ENCODE measurements at regions not wholly inside any gene's neighbourhood (a gene's known extent, or its start where the extent isn't known, plus 50 kb on each side); places are given as distances from the start of the nearest gene placed in this dataset.
A peak's percentile ranks its signal among the peaks of the same experiment; 100 is the strongest.
"Not testable (repeated sequence)": the region's sequence is repeated elsewhere in the genome, so short reads cannot be mapped to it uniquely, and the experiment has no call there.

GRCh38 chr6:150491131-150491810 lies 108.4 kb upstream of the PLEKHG1 start:
- peaks cover 6% of the 10 kb centered on the region for H3K4me1 Mint-ChIP-seq (ENCODE audit: low read depth)
- no peak overlapping the region for H3K4me3 Mint-ChIP-seq
- H3K27ac Mint-ChIP-seq, result peak overlapping the region; percentile 59

DNA sequence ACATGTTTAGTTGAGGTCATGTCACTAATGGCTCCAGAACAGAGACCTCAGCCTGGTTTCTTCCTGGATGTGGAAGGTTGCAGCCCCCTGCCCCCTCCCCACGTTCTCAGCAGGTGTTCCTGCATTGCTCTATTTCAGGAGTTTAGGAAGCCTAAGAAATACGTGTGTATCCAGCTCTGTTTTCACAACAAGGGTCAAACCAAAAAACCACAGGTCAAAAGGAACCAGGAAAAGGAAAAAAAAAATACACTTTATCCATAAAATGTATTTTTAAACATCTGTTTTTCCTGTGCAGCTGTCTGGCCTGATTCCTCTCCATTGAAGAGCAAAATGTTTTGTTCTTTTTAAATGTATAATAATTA lies 107.9 kb upstream of the PLEKHG1 start:
- peaks cover 6% of the 10 kb centered on the region for H3K4me1 Mint-ChIP-seq (ENCODE audit: low read depth)
- no peak overlapping the region for H3K4me3 Mint-ChIP-seq
- no peaks in the 10 kb centered on the region for H3K27me3 Mint-ChIP-seq (ENCODE audit: low read depth)
- no peaks in the 10 kb centered on the region for H3K36me3 Mint-ChIP-seq (ENCODE audit: low read depth)
- H3K9me3 Mint-ChIP-seq, result peaks cover 4% of the 10 kb centered on the region
- H3K27ac Mint-ChIP-seq, result no peak overlapping the region

More at GRCh38 chr6:150491131-150491810, 108.4 kb upstream of the PLEKHG1 start:
- Mint-ChIP-seq H3K36me3 (ENCODE audit: low read depth) (no peaks in the 10 kb centered on the region), H3K27me3 (ENCODE audit: low read depth) (no peaks in the 10 kb centered on the region), H3K9me3 (peaks cover 4% of the 10 kb centered on the region)

DNA sequence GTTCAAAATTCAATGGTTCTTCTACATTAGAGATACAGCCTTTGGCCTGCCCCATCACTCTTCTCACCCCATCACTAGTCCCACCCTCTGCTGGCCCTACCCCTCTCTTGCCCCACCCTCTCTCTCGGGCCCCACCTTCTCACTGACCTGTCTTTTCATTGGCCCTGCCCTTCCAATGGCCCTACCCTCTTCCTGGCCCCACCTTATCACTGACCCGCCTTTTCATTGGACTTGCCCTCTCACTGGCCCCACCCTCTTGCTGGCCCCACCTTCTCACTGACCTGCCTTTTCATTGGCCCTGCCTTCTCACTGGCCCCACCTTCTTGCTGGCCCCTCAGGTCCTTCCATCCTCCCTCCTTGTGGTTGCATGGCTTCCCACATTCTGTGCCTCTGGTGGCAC lies 107.2 kb upstream of the PLEKHG1 start:
- Mint-ChIP-seq H3K9me3 (peaks cover 4% of the 10 kb centered on the region), H3K36me3 (ENCODE audit: low read depth) (no peaks in the 10 kb centered on the region), H3K27ac (no peak overlapping the region), H3K27me3 (ENCODE audit: low read depth) (peaks cover 4% of the 10 kb centered on the region), H3K4me3 (no peak overlapping the region), H3K4me1 (ENCODE audit: low read depth) (peaks cover 6% of the 10 kb centered on the region)

DNA sequence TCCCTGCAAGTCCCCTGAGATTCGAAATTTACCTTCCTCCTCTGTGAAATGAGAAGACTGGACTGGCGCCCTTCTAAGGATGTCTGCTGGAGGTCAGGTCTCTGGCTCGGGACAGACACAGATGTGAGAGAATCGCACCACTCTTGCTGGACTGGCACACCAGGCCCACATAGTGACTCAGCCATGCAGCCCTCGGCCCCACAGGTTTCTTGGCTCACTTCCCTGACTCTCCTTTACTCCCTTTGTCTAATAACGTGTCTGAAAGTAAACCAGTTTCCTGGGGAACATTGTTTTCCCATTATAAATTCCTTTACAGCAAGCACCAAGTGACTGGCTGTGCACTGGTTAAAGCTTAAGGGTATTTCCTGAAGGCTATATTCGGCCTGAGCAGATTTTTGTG lies 106.7 kb upstream of the PLEKHG1 start:
- H3K4me1 Mint-ChIP-seq (ENCODE audit: low read depth), result peaks cover 6% of the 10 kb centered on the region
- H3K9me3 Mint-ChIP-seq, result peaks cover 4% of the 10 kb centered on the region
- H3K4me3 Mint-ChIP-seq, result no peak overlapping the region
- H3K27me3 Mint-ChIP-seq (ENCODE audit: low read depth), result peaks cover 4% of the 10 kb centered on the region
- no peak overlapping the region for H3K27ac Mint-ChIP-seq
- no peaks in the 10 kb centered on the region for H3K36me3 Mint-ChIP-seq (ENCODE audit: low read depth)

DNA sequence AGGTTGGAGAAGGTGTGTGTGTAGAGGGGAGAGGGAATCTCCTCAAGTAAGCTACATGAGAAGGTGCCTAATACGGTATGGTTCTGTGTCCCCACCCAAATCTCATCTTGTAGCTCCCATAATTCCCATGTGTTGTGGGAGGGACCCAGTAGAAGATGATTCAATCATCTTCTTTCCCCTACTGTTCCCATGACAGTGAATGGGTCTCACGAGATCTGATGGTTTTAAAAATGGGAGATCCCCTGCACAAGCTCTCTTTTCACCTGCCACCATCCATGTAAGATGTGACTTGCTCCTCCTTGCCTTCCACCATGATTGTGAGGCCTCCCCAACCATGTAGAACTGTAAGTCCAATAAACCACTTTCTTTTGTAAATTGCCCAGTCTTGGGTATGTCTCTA lies 106.1 kb upstream of the PLEKHG1 start:
- not testable (repeated sequence) for H3K4me3 Mint-ChIP-seq; H3K27me3 Mint-ChIP-seq (ENCODE audit: low read depth); H3K4me1 Mint-ChIP-seq (ENCODE audit: low read depth); H3K36me3 Mint-ChIP-seq (ENCODE audit: low read depth); H3K27ac Mint-ChIP-seq; H3K9me3 Mint-ChIP-seq

DNA sequence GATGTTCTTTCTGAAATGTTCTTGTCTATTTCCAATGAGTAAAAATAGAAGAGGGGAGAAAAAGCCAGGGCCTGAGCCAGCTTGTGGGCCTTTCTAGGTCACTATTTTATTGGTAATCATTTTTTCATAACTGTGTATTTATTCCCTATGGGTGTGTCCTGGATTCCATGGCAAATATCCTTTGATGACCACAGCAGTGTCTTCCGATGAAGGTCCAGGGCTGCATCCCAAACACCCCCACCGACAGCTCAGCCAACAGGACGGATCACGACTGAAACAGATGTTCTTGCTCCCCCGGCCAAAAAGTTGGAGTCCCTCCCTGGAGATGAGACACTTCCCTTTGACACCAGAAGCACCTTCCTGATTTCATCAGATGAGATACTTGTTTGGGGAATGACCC lies 105.4 kb upstream of the PLEKHG1 start:
- H3K36me3 Mint-ChIP-seq (ENCODE audit: low read depth), result no peaks in the 10 kb centered on the region
- H3K27ac Mint-ChIP-seq, result no peak overlapping the region
- H3K4me3 Mint-ChIP-seq, result no peak overlapping the region
- peaks cover 9% of the 10 kb centered on the region for H3K27me3 Mint-ChIP-seq (ENCODE audit: low read depth)
- peaks cover 6% of the 10 kb centered on the region for H3K4me1 Mint-ChIP-seq (ENCODE audit: low read depth)
- H3K9me3 Mint-ChIP-seq, result peaks cover 4% of the 10 kb centered on the region

- no peak overlapping the region for H3K27ac Mint-ChIP-seq
- H3K9me3 Mint-ChIP-seq, result peaks cover 4% of the 10 kb centered on the region
- H3K4me3 Mint-ChIP-seq, result no peak overlapping the region
- H3K4me1 Mint-ChIP-seq (ENCODE audit: low read depth), result peaks cover 6% of the 10 kb centered on the region
- peaks cover 9% of the 10 kb centered on the region for H3K27me3 Mint-ChIP-seq (ENCODE audit: low read depth)
- no peaks in the 10 kb centered on the region for H3K36me3 Mint-ChIP-seq (ENCODE audit: low read depth)
Measured at GRCh38 chr6:150495126-150495525, 104.6 kb upstream of the PLEKHG1 start.

- H3K9me3 Mint-ChIP-seq, result peaks cover 4% of the 10 kb centered on the region
- peaks cover 9% of the 10 kb centered on the region for H3K27me3 Mint-ChIP-seq (ENCODE audit: low read depth)
- peaks cover 2% of the 10 kb centered on the region for H3K4me1 Mint-ChIP-seq (ENCODE audit: low read depth)
- no peak overlapping the region for H3K4me3 Mint-ChIP-seq
- no peak overlapping the region for H3K27ac Mint-ChIP-seq
- H3K36me3 Mint-ChIP-seq (ENCODE audit: low read depth), result no peaks in the 10 kb centered on the region
Measured at GRCh38 chr6:150496629-150497028, 103.1 kb upstream of the PLEKHG1 start.

DNA sequence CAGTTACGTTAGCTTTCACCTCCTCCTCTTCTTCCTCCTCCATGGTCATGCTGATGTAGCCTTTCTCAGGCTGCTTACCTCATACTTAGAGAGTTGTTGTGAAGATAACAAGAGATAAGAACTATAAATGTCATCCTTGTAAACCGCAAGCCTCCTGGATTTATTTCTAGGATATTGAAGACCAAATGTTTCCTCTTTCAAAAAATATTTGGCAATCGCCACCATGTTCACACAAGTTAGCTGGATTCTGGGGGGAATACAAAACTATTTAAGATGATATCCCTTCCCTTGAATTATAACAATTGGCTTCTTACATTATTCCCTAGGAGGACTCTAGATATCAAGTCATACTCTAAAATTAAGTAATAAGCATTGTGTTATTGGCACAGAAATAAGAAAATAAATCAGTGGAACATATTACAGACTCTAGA lies 99.8 kb upstream of the PLEKHG1 start:
- no peak overlapping the region for H3K4me3 Mint-ChIP-seq
- no peaks in the 10 kb centered on the region for H3K36me3 Mint-ChIP-seq (ENCODE audit: low read depth)
- no peak overlapping the region for H3K27ac Mint-ChIP-seq
- H3K4me1 Mint-ChIP-seq (ENCODE audit: low read depth), result no peaks in the 10 kb centered on the region
- H3K27me3 Mint-ChIP-seq (ENCODE audit: low read depth), result peaks cover 9% of the 10 kb centered on the region
- H3K9me3 Mint-ChIP-seq, result no peaks in the 10 kb centered on the region

GRCh38 chr6:150500568-150500967 lies 99.1 kb upstream of the PLEKHG1 start:
- not testable (repeated sequence) for H3K9me3 Mint-ChIP-seq; H3K36me3 Mint-ChIP-seq (ENCODE audit: low read depth); H3K27me3 Mint-ChIP-seq (ENCODE audit: low read depth); H3K4me3 Mint-ChIP-seq; H3K27ac Mint-ChIP-seq; H3K4me1 Mint-ChIP-seq (ENCODE audit: low read depth)

GRCh38 chr6:150503041-150503440 lies 96.6 kb upstream of the PLEKHG1 start:
- Mint-ChIP-seq H3K9me3 (no peaks in the 10 kb centered on the region), H3K36me3 (ENCODE audit: low read depth) (no peaks in the 10 kb centered on the region), H3K4me3 (no peak overlapping the region), H3K4me1 (ENCODE audit: low read depth) (no peaks in the 10 kb centered on the region), H3K27ac (no peak overlapping the region), H3K27me3 (ENCODE audit: low read depth) (peaks cover 5% of the 10 kb centered on the region)

DNA sequence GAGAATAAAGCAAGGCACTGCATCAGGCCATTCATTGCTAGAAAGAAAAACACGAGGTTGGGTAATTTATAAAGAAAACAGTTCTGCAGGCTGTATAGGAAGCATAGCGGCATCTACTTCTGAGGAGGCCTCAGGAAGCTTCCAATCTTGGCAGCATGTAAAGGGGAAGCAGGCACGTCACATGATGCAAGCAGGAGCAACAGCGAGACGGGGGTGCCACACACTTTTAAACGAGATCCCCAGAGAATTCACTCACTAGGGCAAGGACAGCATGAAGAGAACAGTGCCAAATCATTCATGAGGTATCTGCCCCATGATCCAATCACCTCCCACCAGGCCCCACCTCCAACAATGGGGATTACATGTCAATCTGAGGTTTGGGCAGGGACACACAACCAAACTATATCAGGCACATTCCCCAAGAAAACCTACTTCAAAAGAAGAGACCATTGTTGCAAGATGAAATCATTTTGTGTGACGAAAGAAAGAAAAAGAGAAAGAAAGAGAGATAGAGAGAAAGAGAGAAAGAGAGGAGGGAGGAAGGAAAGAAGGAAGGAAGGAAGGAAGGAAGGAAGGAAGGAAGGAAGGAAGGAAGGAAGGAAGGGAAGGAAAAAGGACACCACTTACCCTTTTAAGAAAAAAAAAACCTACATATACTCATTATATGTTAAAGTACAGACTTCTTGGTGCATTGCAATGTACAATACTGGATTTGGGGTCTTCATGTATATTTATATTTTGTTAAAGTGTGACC lies 95.9 kb upstream of the PLEKHG1 start:
- Mint-ChIP-seq H3K9me3 (no peaks in the 10 kb centered on the region), H3K27ac (no peak overlapping the region), H3K4me3 (no peak overlapping the region)

DNA sequence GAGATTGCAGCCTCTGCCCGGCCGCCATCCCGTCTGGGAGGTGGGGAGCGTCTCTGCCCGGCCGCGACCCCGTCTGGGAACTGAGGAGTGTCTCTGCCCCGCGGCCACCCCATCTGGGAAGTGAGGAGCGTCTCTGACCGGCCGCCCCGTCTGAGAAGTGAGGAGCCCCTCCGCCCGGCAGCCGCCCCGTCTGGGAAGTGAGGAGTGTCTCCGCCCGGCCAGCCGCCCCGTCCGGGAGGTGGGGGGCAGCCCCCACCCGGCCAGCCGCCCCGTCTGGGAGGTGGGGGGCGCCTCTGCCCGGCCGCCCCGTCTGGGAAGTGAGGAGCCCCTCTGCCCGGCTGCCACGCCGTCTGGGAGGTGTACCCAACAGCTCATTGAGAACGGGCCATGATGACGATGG lies 92.3 kb upstream of the PLEKHG1 start:
- not testable (repeated sequence) for H3K27me3 Mint-ChIP-seq (ENCODE audit: low read depth); H3K27ac Mint-ChIP-seq; H3K4me3 Mint-ChIP-seq; H3K9me3 Mint-ChIP-seq; H3K36me3 Mint-ChIP-seq (ENCODE audit: low read depth); H3K4me1 Mint-ChIP-seq (ENCODE audit: low read depth)

More for the DNA sequence above, 95.9 kb upstream of the PLEKHG1 start:
- no peaks in the 10 kb centered on the region for H3K36me3 Mint-ChIP-seq (ENCODE audit: low read depth)
- H3K27me3 Mint-ChIP-seq (ENCODE audit: low read depth), result peaks cover 2% of the 10 kb centered on the region
- H3K4me1 Mint-ChIP-seq (ENCODE audit: low read depth), result no peaks in the 10 kb centered on the region

- H3K9me3 Mint-ChIP-seq, result no peaks in the 10 kb centered on the region
- no peaks in the 10 kb centered on the region for H3K36me3 Mint-ChIP-seq (ENCODE audit: low read depth)
- no peak overlapping the region for H3K4me3 Mint-ChIP-seq
- no peaks in the 10 kb centered on the region for H3K4me1 Mint-ChIP-seq (ENCODE audit: low read depth)
- no peak overlapping the region for H3K27ac Mint-ChIP-seq
- peaks cover 4% of the 10 kb centered on the region for H3K27me3 Mint-ChIP-seq (ENCODE audit: low read depth)
Measured at GRCh38 chr6:150510576-150510975, 89.1 kb upstream of the PLEKHG1 start.

DNA sequence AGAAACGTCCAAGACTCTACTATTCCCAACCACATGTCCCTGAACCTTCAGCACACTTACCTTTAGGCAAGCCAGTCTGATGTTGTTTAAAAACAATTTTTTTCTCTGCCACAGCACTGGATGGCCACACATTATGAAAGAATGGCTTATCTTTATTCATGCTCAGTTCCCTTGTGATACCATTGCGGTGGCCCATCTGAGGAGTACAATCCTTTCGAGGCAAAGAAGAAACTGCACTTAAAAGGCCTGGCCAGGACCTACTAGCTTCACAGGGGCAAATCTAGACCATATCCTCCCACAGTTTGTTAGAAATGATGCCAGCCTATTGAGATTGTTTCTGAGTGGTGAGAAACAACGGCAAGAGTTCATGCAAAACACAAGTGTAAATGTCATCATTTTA lies 88.4 kb upstream of the PLEKHG1 start:
- H3K4me3 Mint-ChIP-seq, result no peak overlapping the region
- peaks cover 4% of the 10 kb centered on the region for H3K27me3 Mint-ChIP-seq (ENCODE audit: low read depth)
- no peaks in the 10 kb centered on the region for H3K4me1 Mint-ChIP-seq (ENCODE audit: low read depth)
- no peak overlapping the region for H3K27ac Mint-ChIP-seq
- no peaks in the 10 kb centered on the region for H3K36me3 Mint-ChIP-seq (ENCODE audit: low read depth)
- no peaks in the 10 kb centered on the region for H3K9me3 Mint-ChIP-seq
